ENCODE measurements at regions not wholly inside any gene's neighbourhood (a gene's known extent, or its start where the extent isn't known, plus 50 kb on each side); places are given as distances from the start of the nearest gene placed in this dataset.

DNA sequence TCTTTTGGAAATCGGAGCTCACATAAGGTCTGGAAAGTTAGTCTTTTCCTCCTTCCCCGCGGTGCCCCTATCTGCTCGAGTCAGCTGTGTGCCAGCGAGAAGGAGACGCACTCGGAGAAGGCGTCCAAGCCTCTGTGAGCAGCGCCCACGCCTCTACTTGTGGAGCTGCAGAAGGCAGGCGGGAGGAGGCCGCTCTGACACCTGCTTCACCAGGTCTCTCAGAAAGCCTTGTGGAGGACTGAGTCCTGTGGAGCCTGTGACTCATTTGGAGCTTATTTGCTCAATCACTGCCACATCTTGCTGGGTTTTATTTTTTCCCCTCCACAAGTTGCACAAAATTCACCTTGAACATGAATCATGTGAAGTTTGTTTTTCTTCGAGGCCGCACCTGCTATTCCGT lies 117.5 kb downstream of the IRX2 start (continued):
- TF ChIP-seq ZNF114 (CRISPR knock-in tag; IDR thresholded peaks at IDR 0.05) (no peak), ZNF331 (CRISPR knock-in tag; IDR thresholded peaks at IDR 0.05; ENCODE audit: low read depth) (no peak), POLR2AphosphoS5 (IDR thresholded peaks at IDR 0.05; ENCODE audit: low read depth) (no peak), EZH2phosphoT487 (IDR thresholded peaks at IDR 0.05; ENCODE audit: unreplicated experiment) (no peak), ETS1 (IDR thresholded peaks at IDR 0.05) (no peak), JUNB (IDR thresholded peaks at IDR 0.05; ENCODE audit: unreplicated experiment) (no peak), EZH2 (IDR thresholded peaks at IDR 0.05; ENCODE audit: low read depth, unreplicated experiment) (no peak)
- TF ChIP-seq, protein P1, sequence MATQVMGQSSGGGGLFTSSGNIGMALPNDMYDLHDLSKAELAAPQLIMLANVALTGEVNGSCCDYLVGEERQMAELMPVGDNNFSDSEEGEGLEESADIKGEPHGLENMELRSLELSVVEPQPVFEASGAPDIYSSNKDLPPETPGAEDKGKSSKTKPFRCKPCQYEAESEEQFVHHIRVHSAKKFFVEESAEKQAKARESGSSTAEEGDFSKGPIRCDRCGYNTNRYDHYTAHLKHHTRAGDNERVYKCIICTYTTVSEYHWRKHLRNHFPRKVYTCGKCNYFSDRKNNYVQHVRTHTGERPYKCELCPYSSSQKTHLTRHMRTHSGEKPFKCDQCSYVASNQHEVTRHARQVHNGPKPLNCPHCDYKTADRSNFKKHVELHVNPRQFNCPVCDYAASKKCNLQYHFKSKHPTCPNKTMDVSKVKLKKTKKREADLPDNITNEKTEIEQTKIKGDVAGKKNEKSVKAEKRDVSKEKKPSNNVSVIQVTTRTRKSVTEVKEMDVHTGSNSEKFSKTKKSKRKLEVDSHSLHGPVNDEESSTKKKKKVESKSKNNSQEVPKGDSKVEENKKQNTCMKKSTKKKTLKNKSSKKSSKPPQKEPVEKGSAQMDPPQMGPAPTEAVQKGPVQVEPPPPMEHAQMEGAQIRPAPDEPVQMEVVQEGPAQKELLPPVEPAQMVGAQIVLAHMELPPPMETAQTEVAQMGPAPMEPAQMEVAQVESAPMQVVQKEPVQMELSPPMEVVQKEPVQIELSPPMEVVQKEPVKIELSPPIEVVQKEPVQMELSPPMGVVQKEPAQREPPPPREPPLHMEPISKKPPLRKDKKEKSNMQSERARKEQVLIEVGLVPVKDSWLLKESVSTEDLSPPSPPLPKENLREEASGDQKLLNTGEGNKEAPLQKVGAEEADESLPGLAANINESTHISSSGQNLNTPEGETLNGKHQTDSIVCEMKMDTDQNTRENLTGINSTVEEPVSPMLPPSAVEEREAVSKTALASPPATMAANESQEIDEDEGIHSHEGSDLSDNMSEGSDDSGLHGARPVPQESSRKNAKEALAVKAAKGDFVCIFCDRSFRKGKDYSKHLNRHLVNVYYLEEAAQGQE (IDR thresholded peaks at IDR 0.05; ENCODE audit: unreplicated experiment), result no peak

DNA sequence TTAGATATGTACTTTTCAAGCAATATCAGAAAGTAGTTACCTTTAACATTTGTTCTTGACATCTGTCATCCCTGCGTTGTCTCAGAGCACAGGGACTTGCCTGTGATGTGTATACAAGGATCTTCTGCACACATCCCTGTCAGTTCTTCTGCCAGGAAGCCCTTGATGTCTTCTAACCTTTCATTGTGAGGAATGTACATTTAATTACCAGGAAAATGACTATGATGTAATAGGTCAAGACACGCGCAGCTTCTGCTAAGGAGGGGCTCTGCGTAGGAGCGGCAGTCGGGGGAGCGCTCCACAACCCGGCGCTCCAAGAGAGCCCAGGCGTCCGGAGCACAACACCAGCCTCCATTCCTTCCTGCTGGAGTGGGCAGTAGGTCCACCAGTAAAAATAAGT lies 119.7 kb downstream of the IRX2 start:
- peaks cover 17% of the 10 kb centered on the region for H3K27me3 Mint-ChIP-seq (ENCODE audit: insufficient read depth, low read depth, poor library complexity)
- no peaks in the 10 kb centered on the region for H3K9me3 Mint-ChIP-seq
- no peak overlapping the region for H3K4me3 Mint-ChIP-seq
- TF ChIP-seq POLR2AphosphoS5 (IDR thresholded peaks at IDR 0.05; ENCODE audit: low read depth) (no peak), JUNB (IDR thresholded peaks at IDR 0.05; ENCODE audit: unreplicated experiment) (no peak), EZH2phosphoT487 (IDR thresholded peaks at IDR 0.05; ENCODE audit: unreplicated experiment) (no peak), ETS1 (IDR thresholded peaks at IDR 0.05) (no peak), CTCF (conservative IDR thresholded peaks at IDR 0.05; ENCODE audit: low read depth in 2 of 2) (no peak), EZH2 (IDR thresholded peaks at IDR 0.05; ENCODE audit: low read depth, unreplicated experiment) (no peak), STAT1 (IDR thresholded peaks at IDR 0.05; ENCODE audit: unreplicated experiment) (no peak), NANOG (IDR thresholded peaks at IDR 0.05; ENCODE audit: borderline replicate concordance) (no peak), ZNF331 (CRISPR knock-in tag; IDR thresholded peaks at IDR 0.05; ENCODE audit: low read depth) (no peak), ZNF114 (CRISPR knock-in tag; IDR thresholded peaks at IDR 0.05) (no peak)
- TF ChIP-seq, protein P1 (IDR thresholded peaks at IDR 0.05; ENCODE audit: unreplicated experiment), result no peak

More for the DNA sequence above, 119.7 kb downstream of the IRX2 start:
- H3K4me3 ChIP-seq, result no peak overlapping the region
- ATAC-seq, result no peak
- H4K20me1 ChIP-seq (replicated peaks; ENCODE audit: insufficient read depth), result no peaks in the 10 kb centered on the region
- H3K9me2 ChIP-seq (ENCODE audit: insufficient read depth), result no peaks in the 10 kb centered on the region
- no peak overlapping the region for H2AFZ ChIP-seq
- H3K36me3 Mint-ChIP-seq (ENCODE audit: low read depth), result no peaks in the 10 kb centered on the region
- H3K4me1 ChIP-seq (ENCODE audit: insufficient read depth), result no peaks in the 10 kb centered on the region
- no peak overlapping the region for H3K27ac ChIP-seq (ENCODE audit: low read depth)
- DNase-seq (ENCODE audit: low spot score), result no peak
- no peaks in the 10 kb centered on the region for H3K79me2 ChIP-seq (replicated peaks; ENCODE audit: insufficient read depth)
- no peaks in the 10 kb centered on the region for H3F3A ChIP-seq (replicated peaks; ENCODE audit: low read depth)
- peaks cover 5% of the 10 kb centered on the region; the same call in 2 of the 3 replicates for H3K4me1 Mint-ChIP-seq
- H3K27ac Mint-ChIP-seq, result no peak overlapping the region
- H3K4me2 ChIP-seq, result no peak overlapping the region
- no peaks in the 10 kb centered on the region for H3K27me3 ChIP-seq (ENCODE audit: insufficient read depth)
- H3K36me3 ChIP-seq (ENCODE audit: insufficient read depth), result no peaks in the 10 kb centered on the region

Data from GM23338 (cell line).